GM12892 (cell line): ENCODE measurements at regions not wholly inside any gene's neighbourhood (a gene's known extent, or its start where the extent isn't known, plus 50 kb on each side); places are given as distances from the start of the nearest gene placed in this dataset.

Source experiments
- POLR2A ChIP-seq: IDR thresholded peaks from 2 replicates; pipeline ENCODE4 v1.6.1; 2011; ENCODE audit warnings: low read depth, low read length, control low read depth
- POLR2AphosphoS5 ChIP-seq: IDR thresholded peaks from 2 replicates; pipeline ENCODE4 v1.6.1; 2011; ENCODE audit warnings: low read depth, low read length, control low read depth

DNA sequence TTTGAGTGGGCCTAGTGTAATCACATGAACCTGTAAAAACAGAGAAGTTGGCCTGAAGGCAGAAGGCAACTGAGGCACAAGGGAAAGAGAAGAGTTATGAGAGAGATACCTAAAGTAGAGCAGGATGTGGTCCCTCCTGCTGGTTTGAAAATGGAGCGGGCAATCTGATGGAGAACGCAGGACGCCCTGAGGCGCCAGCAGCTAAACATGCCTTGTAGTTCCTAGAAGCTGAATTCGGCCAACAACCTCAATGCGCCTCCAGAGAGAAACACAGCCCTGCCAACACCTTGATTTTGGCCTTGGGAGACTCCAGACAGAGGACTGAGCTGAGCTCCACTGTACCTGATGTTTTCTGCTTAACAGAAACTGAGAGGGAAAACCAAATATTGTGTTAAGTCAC is 469.9 kb downstream of the SOCS6 start:
- no peak for TF ChIP-seq POLR2AphosphoS5
- no peak for TF ChIP-seq POLR2A
